Lower leg skin (tissue), 4 donors: ENCODE measurements at regions not wholly inside any gene's neighbourhood (a gene's known extent, or its start where the extent isn't known, plus 50 kb on each side); places are given as distances from the start of the nearest gene placed in this dataset.

ENCODE experiments used
- DNase-seq, 2 donors: peaks; one replicate each; pipeline ENCODE4 v3.0.0-alpha.2; 2019; ENCODE audit warnings: low spot score in 2 of 2
- H3K4me3 ChIP-seq: fragments of 200-600 bp; sonication (generic); 2 replicates; pipeline ENCODE4 v1.5.1; 2017; ENCODE audit warnings: mild to moderate bottlenecking, low read depth; ENCODE audit not compliant: poor library complexity, severe bottlenecking
- CTCF ChIP-seq, 3 donors: fragments of 450-650 bp; IDR thresholded peaks; one replicate each; pipeline ENCODE4 v1.5.1; 2016; ENCODE audit warnings: antibody characterized with exemption in 3 of 3, mild to moderate bottlenecking in 3 of 3, moderate library complexity in 2 of 3
- POLR2A ChIP-seq, 2 donors: fragments of 450-650 bp; IDR thresholded peaks; one replicate each; pipeline ENCODE4 v1.6.1; 2016 to 2017; ENCODE audit warnings: antibody characterized with exemption in 2 of 2, mild to moderate bottlenecking in 1 of 2, moderate library complexity in 1 of 2
- WGBS, 2 donors: methylation state at CpG; one replicate each; pipeline ENCODE4 v1.1.5; 2018; 5-methylcytosine and 5-hydroxymethylcytosine counted together
- intact Hi-C: fragments of 100-400 bp; cut with DNase I; formaldehyde crosslinking; loops from one replicate; pipeline ENCODE4 v1.15.0; 2023; ENCODE audit warnings: low total_unique reads

DNA sequence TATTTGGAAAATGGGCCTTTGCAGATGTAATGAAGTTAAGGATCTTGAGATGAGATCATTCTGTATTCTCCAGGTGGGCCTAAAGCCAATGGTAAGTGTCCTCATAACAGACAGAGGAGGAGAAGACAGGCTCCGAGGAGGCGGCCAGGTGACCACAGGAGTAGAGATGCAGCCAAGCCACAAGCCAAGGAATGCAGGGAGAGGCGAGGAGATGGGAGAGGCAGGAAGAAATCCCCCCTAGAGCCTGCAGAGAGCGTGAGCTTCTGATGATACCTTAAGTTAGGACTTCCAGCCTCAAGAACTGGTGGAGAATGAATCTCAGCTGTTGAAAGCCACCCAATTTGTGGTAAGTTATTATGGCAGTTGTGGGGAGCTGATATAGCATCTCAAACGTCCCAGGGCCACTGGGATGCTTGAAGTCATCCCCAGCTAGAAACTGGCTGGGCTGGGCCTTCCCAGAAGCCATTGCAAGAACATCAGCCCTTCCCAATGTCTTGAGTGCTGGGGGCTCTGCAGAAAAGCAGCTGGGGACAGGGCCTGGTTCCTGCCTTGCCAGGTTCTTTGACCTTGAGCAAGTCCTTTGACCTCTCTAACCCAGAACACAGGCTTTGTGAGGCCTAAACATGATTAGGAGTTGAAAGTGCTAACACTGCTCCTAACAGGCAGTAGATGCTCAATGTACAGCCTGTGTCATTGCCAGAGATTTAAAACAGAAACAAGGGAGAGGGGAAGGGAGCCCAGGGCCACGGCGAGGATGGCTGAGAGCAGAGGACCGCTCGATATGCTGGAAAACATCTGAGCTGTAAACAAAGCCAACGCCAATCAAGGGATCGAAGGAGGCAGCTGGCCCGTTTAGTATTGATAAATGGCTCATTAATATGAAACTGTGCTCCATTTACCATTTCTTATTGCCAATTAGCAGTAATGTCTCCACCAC is 632.3 kb downstream of the TBC1D22A start:
- WGBS, 2 donors: 69 to 78% methylated on average over 12 of the region's 12 CpGs

GRCh38 chr22:47393191-47393590 is 630.7 kb downstream of the TBC1D22A start:
- no peak for DNase-seq

More for the DNA sequence above, 632.3 kb downstream of the TBC1D22A start:
- no peak for TF ChIP-seq CTCF (IDR thresholded peaks at IDR 0.05)
- DNase-seq: no peak
- intact Hi-C loops: no loop called here
- H3K4me3 ChIP-seq: no peak overlapping the region

GRCh38 chr22:47392729-47393128 is 630.3 kb downstream of the TBC1D22A start:
- 79 to 80% methylated on average over 8 of the region's 8 CpGs for WGBS, 2 donors
- intact Hi-C loops: no loop called here
- no peak for TF ChIP-seq CTCF (IDR thresholded peaks at IDR 0.05)
- no peak for TF ChIP-seq POLR2A (IDR thresholded peaks at IDR 0.05)
- DNase-seq: no peak
- no peak overlapping the region for H3K4me3 ChIP-seq

More at GRCh38 chr22:47393191-47393590, 630.7 kb downstream of the TBC1D22A start:
- no peak overlapping the region for H3K4me3 ChIP-seq
- intact Hi-C loops: no loop called here
- no peak for TF ChIP-seq POLR2A (IDR thresholded peaks at IDR 0.05)
- no peak for TF ChIP-seq CTCF (IDR thresholded peaks at IDR 0.05)
- 78 to 86% methylated on average over 9 of the region's 9 CpGs for WGBS, 2 donors

GRCh38 chr22:47392054-47392347 is 629.6 kb downstream of the TBC1D22A start:
- intact Hi-C loops: no loop called here
- DNase-seq: no peak
- TF ChIP-seq POLR2A (IDR thresholded peaks at IDR 0.05): no peak
- TF ChIP-seq CTCF (IDR thresholded peaks at IDR 0.05): no peak
- H3K4me3 ChIP-seq: no peak overlapping the region
- 59% methylated on average over 11 of the region's 11 CpGs for WGBS, 2 donors

DNA sequence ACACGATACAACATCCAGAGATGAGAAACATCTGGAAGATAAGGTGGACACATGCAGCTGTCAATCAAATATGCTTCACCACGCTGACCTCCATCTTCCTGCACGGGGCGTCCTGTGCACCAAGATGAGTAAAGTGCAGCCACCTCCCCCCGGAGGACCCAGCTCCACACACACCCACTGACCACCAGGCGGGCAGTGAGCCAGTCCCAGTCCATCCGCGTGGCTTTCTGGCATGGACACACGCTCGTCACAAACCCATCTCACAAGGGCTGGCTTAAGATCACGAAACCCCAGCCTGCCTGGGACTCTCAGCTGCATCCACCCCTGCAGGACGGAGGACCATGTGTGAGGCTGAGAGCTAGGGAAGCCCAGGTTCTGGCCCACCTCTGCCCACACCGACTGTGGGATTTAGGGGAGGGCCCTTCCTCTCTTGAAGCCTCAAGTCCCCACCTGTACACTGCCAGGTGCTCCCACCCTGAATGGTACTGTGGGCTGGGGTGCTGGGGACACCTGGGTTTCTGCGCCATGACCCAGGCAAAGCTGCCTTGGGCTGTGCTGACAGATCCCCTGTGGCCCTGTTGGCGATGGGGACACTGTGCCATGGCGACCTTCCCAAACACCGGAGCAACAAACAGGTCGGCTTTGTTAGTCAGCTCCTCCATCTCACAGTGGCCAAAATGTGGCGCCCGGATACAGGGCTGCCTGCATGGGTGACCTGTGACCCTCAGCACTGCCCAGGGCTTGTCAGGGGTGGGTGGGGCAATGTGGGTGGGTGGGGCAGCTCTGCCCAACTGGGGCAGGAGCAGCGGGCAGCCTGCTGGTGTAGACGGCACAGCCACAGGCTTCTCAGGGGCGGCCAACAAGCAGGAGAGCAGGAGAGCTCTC is 629.0 kb downstream of the TBC1D22A start:
- no peak for TF ChIP-seq POLR2A (IDR thresholded peaks at IDR 0.05)
- TF ChIP-seq CTCF (IDR thresholded peaks at IDR 0.05): no peak
- whole genome bisulfite sequencing, 2 donors: 70 to 73% methylated on average over 18 to 20 of the region's 23 CpGs

More for the DNA sequence above, 629.0 kb downstream of the TBC1D22A start:
- H3K4me3 ChIP-seq: no peak overlapping the region
- DNase-seq: no peak
- intact Hi-C loops: loop anchor here (2.0 kb wide), 1 partner anchor 63 kb away; no protein-coding TSS in a partner anchor
